ENCODE measurements at regions not wholly inside any gene's neighbourhood (a gene's known extent, or its start where the extent isn't known, plus 50 kb on each side); places are given as distances from the start of the nearest gene placed in this dataset.

DNA sequence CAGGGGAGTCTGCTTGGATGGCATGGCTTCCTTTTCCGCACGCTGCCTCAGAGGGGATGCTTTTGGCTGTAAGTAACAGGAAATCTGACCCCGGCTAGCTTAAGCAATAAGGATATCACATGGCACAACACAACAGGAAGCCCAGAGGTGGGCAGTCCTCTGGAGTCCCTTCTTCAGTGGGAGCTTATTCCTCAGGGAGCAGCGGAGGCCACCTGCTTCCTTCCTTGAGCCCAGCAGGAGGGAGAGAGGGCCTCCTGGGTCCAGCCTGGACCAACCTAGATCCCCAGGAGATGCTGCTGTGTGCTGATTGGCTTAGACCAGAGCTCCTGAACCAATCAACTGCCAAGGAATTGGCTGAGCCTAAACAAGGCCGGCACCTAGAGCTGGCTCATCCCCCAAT is 66.3 kb downstream of the C9orf50 start:
- H3K27ac ChIP-seq (ENCODE audit: low read depth, low read length): peak overlapping the region; percentile 97; the same call in 1 of the 2 replicates
- H3K4me3 ChIP-seq (replicated peaks in 1 of 2; ENCODE audit: low read depth in 1 of 2, low read length in 2 of 2): no peak overlapping the region
- no peaks in the 10 kb centered on the region for H3K79me2 ChIP-seq (ENCODE audit: insufficient read depth, low read length)
- ChIA-PET RAD21 (ENCODE audit: low non-redundant PET in 1 of 2, low total read pairs in 2 of 2, uncharacterized antibody in 2 of 2, unreplicated experiment in 2 of 2) (interaction anchor here in 1 of 2 experiments (0.6 to 1.2 kb wide), 2 partner anchors 32 to 423 kb away, joined by 3 to 4 read pairs; no protein-coding TSS in a partner anchor), CTCF (interaction anchor here (0.6 to 1.8 kb wide), 3 partner anchors 14 to 423 kb away, joined by 3 to 4 read pairs (median 3); no protein-coding TSS in a partner anchor), POLR2A (interaction anchor here (0.6 to 3.3 kb wide), 8 partner anchors 15 to 737 kb away, joined by 3 to 15 read pairs (median 8); partner anchors contain the start of genes ENDOG and IER5L)
- no peaks in the 10 kb centered on the region for H3K9me2 ChIP-seq (ENCODE audit: insufficient read depth)
- ATAC-seq (peak; percentile 41), DNase-seq (ENCODE audit: low read depth, low spot score) (no peak)
- H3K4me1 ChIP-seq (ENCODE audit: control insufficient read depth in 1 of 2, insufficient read depth in 2 of 2, low read length in 2 of 2): peaks cover 90 to 100% of the 10 kb centered on the region in 2 experiments
- intact Hi-C loops (cut with micrococcal nuclease): loop anchor here (5.0 kb wide), 1 partner anchor 377 kb away; the partner anchor contains the start of gene IER5L
- H4K20me1 ChIP-seq (ENCODE audit: insufficient read depth): no peaks in the 10 kb centered on the region
- no TSS peak for BruUV-seq (replicated peaks)
- no peak overlapping the region for H2AFZ ChIP-seq (ENCODE audit: low read depth, low read length, poor library complexity, severe bottlenecking)
- no peak for TF ChIP-seq EZH2phosphoT487 (IDR thresholded peaks at IDR 0.05; ENCODE audit: borderline replicate concordance)
- no peak for TF ChIP-seq RAD21 (IDR thresholded peaks at IDR 0.05; ENCODE audit: low read depth)
- no peak for TF ChIP-seq EZH2 (IDR thresholded peaks at IDR 0.05)
- TF ChIP-seq, protein P1, sequence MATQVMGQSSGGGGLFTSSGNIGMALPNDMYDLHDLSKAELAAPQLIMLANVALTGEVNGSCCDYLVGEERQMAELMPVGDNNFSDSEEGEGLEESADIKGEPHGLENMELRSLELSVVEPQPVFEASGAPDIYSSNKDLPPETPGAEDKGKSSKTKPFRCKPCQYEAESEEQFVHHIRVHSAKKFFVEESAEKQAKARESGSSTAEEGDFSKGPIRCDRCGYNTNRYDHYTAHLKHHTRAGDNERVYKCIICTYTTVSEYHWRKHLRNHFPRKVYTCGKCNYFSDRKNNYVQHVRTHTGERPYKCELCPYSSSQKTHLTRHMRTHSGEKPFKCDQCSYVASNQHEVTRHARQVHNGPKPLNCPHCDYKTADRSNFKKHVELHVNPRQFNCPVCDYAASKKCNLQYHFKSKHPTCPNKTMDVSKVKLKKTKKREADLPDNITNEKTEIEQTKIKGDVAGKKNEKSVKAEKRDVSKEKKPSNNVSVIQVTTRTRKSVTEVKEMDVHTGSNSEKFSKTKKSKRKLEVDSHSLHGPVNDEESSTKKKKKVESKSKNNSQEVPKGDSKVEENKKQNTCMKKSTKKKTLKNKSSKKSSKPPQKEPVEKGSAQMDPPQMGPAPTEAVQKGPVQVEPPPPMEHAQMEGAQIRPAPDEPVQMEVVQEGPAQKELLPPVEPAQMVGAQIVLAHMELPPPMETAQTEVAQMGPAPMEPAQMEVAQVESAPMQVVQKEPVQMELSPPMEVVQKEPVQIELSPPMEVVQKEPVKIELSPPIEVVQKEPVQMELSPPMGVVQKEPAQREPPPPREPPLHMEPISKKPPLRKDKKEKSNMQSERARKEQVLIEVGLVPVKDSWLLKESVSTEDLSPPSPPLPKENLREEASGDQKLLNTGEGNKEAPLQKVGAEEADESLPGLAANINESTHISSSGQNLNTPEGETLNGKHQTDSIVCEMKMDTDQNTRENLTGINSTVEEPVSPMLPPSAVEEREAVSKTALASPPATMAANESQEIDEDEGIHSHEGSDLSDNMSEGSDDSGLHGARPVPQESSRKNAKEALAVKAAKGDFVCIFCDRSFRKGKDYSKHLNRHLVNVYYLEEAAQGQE (IDR thresholded peaks at IDR 0.05; ENCODE audit: low read depth): no peak
- no peak for TF ChIP-seq JUND (IDR thresholded peaks at IDR 0.05)
- TF ChIP-seq EGR1 (IDR thresholded peaks at IDR 0.05; ENCODE audit: low read depth): no peak
- TF ChIP-seq CEBPB (IDR thresholded peaks at IDR 0.05; ENCODE audit: low read depth): no peak
- TF ChIP-seq SP1 (IDR thresholded peaks at IDR 0.05; ENCODE audit: low read depth): no peak
- TF ChIP-seq CBX3 (IDR thresholded peaks at IDR 0.05; ENCODE audit: low read depth): no peak
- TF ChIP-seq FOSL1 (IDR thresholded peaks at IDR 0.05; ENCODE audit: low read depth): no peak
- no peak for TF ChIP-seq SIN3A (IDR thresholded peaks at IDR 0.05; ENCODE audit: low read depth)
- TF ChIP-seq POLR2A (IDR thresholded peaks at IDR 0.05; ENCODE audit: borderline replicate concordance, extremely low read depth, insufficient read depth, insufficient read length): no peak
- TF ChIP-seq, protein P2, sequence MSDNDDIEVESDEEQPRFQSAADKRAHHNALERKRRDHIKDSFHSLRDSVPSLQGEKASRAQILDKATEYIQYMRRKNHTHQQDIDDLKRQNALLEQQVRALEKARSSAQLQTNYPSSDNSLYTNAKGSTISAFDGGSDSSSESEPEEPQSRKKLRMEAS (IDR thresholded peaks at IDR 0.05): no peak
- TF ChIP-seq ZFX (IDR thresholded peaks at IDR 0.05): no peak
- TF ChIP-seq ZNF274 (IDR thresholded peaks at IDR 0.05; ENCODE audit: low read depth, low read length): no peak
- TF ChIP-seq TCF7L2 (IDR thresholded peaks at IDR 0.05; ENCODE audit: borderline replicate concordance, extremely low read depth, insufficient read depth, insufficient read length): no peak
- TF ChIP-seq, protein P3, sequence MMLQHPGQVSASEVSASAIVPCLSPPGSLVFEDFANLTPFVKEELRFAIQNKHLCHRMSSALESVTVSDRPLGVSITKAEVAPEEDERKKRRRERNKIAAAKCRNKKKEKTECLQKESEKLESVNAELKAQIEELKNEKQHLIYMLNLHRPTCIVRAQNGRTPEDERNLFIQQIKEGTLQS (IDR thresholded peaks at IDR 0.05): no peak
- no peak for TF ChIP-seq ELF1 (IDR thresholded peaks at IDR 0.05; ENCODE audit: borderline replicate concordance, low read depth)
- H3K36me3 ChIP-seq (ENCODE audit: control insufficient read depth in 1 of 2, insufficient read depth in 2 of 2, low read length in 2 of 2): no peaks in the 10 kb centered on the region
- no peaks in the 10 kb centered on the region for H3K27me3 ChIP-seq (ENCODE audit: insufficient read depth, low read length)
- no peak overlapping the region for H3K9ac ChIP-seq (ENCODE audit: low read length)
- H3K9me3 ChIP-seq (ENCODE audit: control insufficient read depth in 1 of 2, insufficient read depth in 1 of 2, low read depth in 1 of 2, low read length in 2 of 2): no peaks in the 10 kb centered on the region
- H3K4me2 ChIP-seq (ENCODE audit: low read length): no peak overlapping the region
